ENCODE measurements at regions not wholly inside any gene's neighbourhood (a gene's known extent, or its start where the extent isn't known, plus 50 kb on each side); places are given as distances from the start of the nearest gene placed in this dataset.

- no peaks in the 10 kb centered on the region for H3K9me3 ChIP-seq (ENCODE audit: control insufficient read depth in 2 of 3, insufficient read depth in 1 of 3, low read length in 3 of 3)
- H3K9ac ChIP-seq (ENCODE audit: low read length in 3 of 3): no peak overlapping the region
- H3K36me3 ChIP-seq (ENCODE audit: control insufficient read depth in 2 of 3, insufficient read depth in 3 of 3, low read length in 3 of 3): no peaks in the 10 kb centered on the region
- H3K4me1 ChIP-seq (ENCODE audit: control insufficient read depth in 2 of 3, insufficient read depth in 2 of 3, low read depth in 1 of 3, low read length in 3 of 3): no peaks in the 10 kb centered on the region
- TF ChIP-seq CTCF (IDR thresholded peaks at IDR 0.05; ENCODE audit: borderline replicate concordance, extremely low read depth, insufficient read depth): no peak
- intact Hi-C loops (cut with DNase I): no loop called here
- H3K27ac ChIP-seq (ENCODE audit: low read depth in 2 of 2, low read length in 2 of 2): no peak overlapping the region
- DNase-seq (no peak), FAIRE-seq (no peak)
- H3K4me3 ChIP-seq (ENCODE audit: low read length in 3 of 3): no peak overlapping the region
- no peaks in the 10 kb centered on the region for H3K27me3 ChIP-seq (ENCODE audit: control insufficient read depth, insufficient read depth, low read length)
Measured at GRCh38 chr2:215849771-215850170, 163.6 kb downstream of the MREG start.

- H3K27me3 ChIP-seq (ENCODE audit: control insufficient read depth, insufficient read depth, low read length): no peaks in the 10 kb centered on the region
- intact Hi-C loops (cut with DNase I): no loop called here
- no peaks in the 10 kb centered on the region for H3K9me3 ChIP-seq (ENCODE audit: control insufficient read depth in 2 of 3, insufficient read depth in 1 of 3, low read length in 3 of 3)
- no peaks in the 10 kb centered on the region for H3K4me1 ChIP-seq (ENCODE audit: control insufficient read depth in 2 of 3, insufficient read depth in 2 of 3, low read depth in 1 of 3, low read length in 3 of 3)
- FAIRE-seq (no peak), DNase-seq (no peak)
- no peaks in the 10 kb centered on the region for H3K36me3 ChIP-seq (ENCODE audit: control insufficient read depth in 2 of 3, insufficient read depth in 3 of 3, low read length in 3 of 3)
- TF ChIP-seq CTCF (IDR thresholded peaks at IDR 0.05; ENCODE audit: borderline replicate concordance, extremely low read depth, insufficient read depth): no peak
- no peak overlapping the region for H3K9ac ChIP-seq (ENCODE audit: low read length in 3 of 3)
- no peak overlapping the region for H3K27ac ChIP-seq (ENCODE audit: low read depth in 2 of 2, low read length in 2 of 2)
- no peak overlapping the region for H3K4me3 ChIP-seq (ENCODE audit: low read length in 3 of 3)
Measured at GRCh38 chr2:215848698-215849097, 164.7 kb downstream of the MREG start.

- no peaks in the 10 kb centered on the region for H3K27me3 ChIP-seq (ENCODE audit: control insufficient read depth, insufficient read depth, low read length)
- DNase-seq (peak in 1 of 5 donors; percentile 45), FAIRE-seq (no peak)
- H3K9ac ChIP-seq (ENCODE audit: low read length in 3 of 3): no peak overlapping the region
- intact Hi-C loops (cut with DNase I): no loop called here
- no peak overlapping the region for H3K27ac ChIP-seq (ENCODE audit: low read depth in 2 of 2, low read length in 2 of 2)
- no peak overlapping the region for H3K4me3 ChIP-seq (ENCODE audit: low read length in 3 of 3)
- no peaks in the 10 kb centered on the region for H3K9me3 ChIP-seq (ENCODE audit: control insufficient read depth in 2 of 3, insufficient read depth in 1 of 3, low read length in 3 of 3)
- no peaks in the 10 kb centered on the region for H3K36me3 ChIP-seq (ENCODE audit: control insufficient read depth in 2 of 3, insufficient read depth in 3 of 3, low read length in 3 of 3)
- no peaks in the 10 kb centered on the region for H3K4me1 ChIP-seq (ENCODE audit: control insufficient read depth in 2 of 3, insufficient read depth in 2 of 3, low read depth in 1 of 3, low read length in 3 of 3)
- TF ChIP-seq CTCF (IDR thresholded peaks at IDR 0.05; ENCODE audit: borderline replicate concordance, extremely low read depth, insufficient read depth): no peak
Measured at GRCh38 chr2:215848146-215848545, 165.2 kb downstream of the MREG start.

GRCh38 chr2:215847718-215848117 lies 165.6 kb downstream of the MREG start:
- DNase-seq (peak in 1 of 5 donors; percentile 54), FAIRE-seq (no peak)
- no peak overlapping the region for H3K27ac ChIP-seq (ENCODE audit: low read depth in 2 of 2, low read length in 2 of 2)
- intact Hi-C loops (cut with DNase I): no loop called here
- H3K36me3 ChIP-seq (ENCODE audit: control insufficient read depth in 2 of 3, insufficient read depth in 3 of 3, low read length in 3 of 3): no peaks in the 10 kb centered on the region
- H3K4me1 ChIP-seq (ENCODE audit: control insufficient read depth in 2 of 3, insufficient read depth in 2 of 3, low read depth in 1 of 3, low read length in 3 of 3): no peaks in the 10 kb centered on the region
- no peaks in the 10 kb centered on the region for H3K9me3 ChIP-seq (ENCODE audit: control insufficient read depth in 2 of 3, insufficient read depth in 1 of 3, low read length in 3 of 3)
- no peak overlapping the region for H3K9ac ChIP-seq (ENCODE audit: low read length in 3 of 3)
- no peak for TF ChIP-seq CTCF (IDR thresholded peaks at IDR 0.05; ENCODE audit: borderline replicate concordance, extremely low read depth, insufficient read depth)
- no peaks in the 10 kb centered on the region for H3K27me3 ChIP-seq (ENCODE audit: control insufficient read depth, insufficient read depth, low read length)
- H3K4me3 ChIP-seq (ENCODE audit: low read length in 3 of 3): no peak overlapping the region
